NCI-H748 (cell line): ENCODE measurements at regions not wholly inside any gene's neighbourhood (a gene's known extent, or its start where the extent isn't known, plus 50 kb on each side); places are given as distances from the start of the nearest gene placed in this dataset.

Experiments
- DNase-seq: peaks from one replicate; lab custom pipeline; 2025; ENCODE audit not compliant: unreplicated experiment; lab: John Stamatoyannopoulos, UW

- DNase-seq = no peak
These were observed 221.0 kb upstream of the PDE10A start for GRCh38 chr6:165883851-165884640.

- no peak for DNase-seq
These were observed 218.8 kb upstream of the PDE10A start for GRCh38 chr6:165881806-165882205.

- no peak for DNase-seq
These were observed 217.6 kb upstream of the PDE10A start for GRCh38 chr6:165880686-165881085.

- DNase-seq = no peak
These were observed 214.7 kb upstream of the PDE10A start for GRCh38 chr6:165877773-165878172.

- no peak for DNase-seq
These were observed 214.2 kb upstream of the PDE10A start for GRCh38 chr6:165877192-165877591.

GRCh38 chr6:165876588-165876987 is 213.5 kb upstream of the PDE10A start:
- DNase-seq = no peak

GRCh38 chr6:165875946-165876345 is 212.9 kb upstream of the PDE10A start:
- DNase-seq = no peak

GRCh38 chr6:165873976-165874375 is 210.9 kb upstream of the PDE10A start:
- DNase-seq = no peak

- DNase-seq = no peak
These were observed 209.8 kb upstream of the PDE10A start for GRCh38 chr6:165872811-165873210.

- DNase-seq = no peak
These were observed 209.3 kb upstream of the PDE10A start for GRCh38 chr6:165872311-165872710.

GRCh38 chr6:165871571-165871970 is 208.5 kb upstream of the PDE10A start:
- DNase-seq = no peak

- no peak for DNase-seq
These were observed 206.5 kb upstream of the PDE10A start for GRCh38 chr6:165869526-165869925.

- DNase-seq = no peak
These were observed 201.9 kb upstream of the PDE10A start for GRCh38 chr6:165864925-165865324.

GRCh38 chr6:165864218-165864617 is 201.2 kb upstream of the PDE10A start:
- DNase-seq = no peak

- DNase-seq = no peak
These were observed 200.8 kb upstream of the PDE10A start for GRCh38 chr6:165863801-165864200.

- DNase-seq = no peak
These were observed 199.8 kb upstream of the PDE10A start for GRCh38 chr6:165862813-165863212.

GRCh38 chr6:165861226-165861625 is 198.2 kb upstream of the PDE10A start:
- DNase-seq = no peak

- DNase-seq = no peak
These were observed 195.5 kb upstream of the PDE10A start for GRCh38 chr6:165858586-165858985.

- DNase-seq = no peak
These were observed 192.8 kb upstream of the PDE10A start for GRCh38 chr6:165855856-165856255.

- DNase-seq = no peak
These were observed 192.0 kb upstream of the PDE10A start for GRCh38 chr6:165854863-165855593.

- no peak for DNase-seq
These were observed 191.2 kb upstream of the PDE10A start for GRCh38 chr6:165854061-165854862.

- no peak for DNase-seq
These were observed 189.6 kb upstream of the PDE10A start for GRCh38 chr6:165852676-165853075.
